HG03378 (cell line): ENCODE measurements at regions not wholly inside any gene's neighbourhood (a gene's known extent, or its start where the extent isn't known, plus 50 kb on each side); places are given as distances from the start of the nearest gene placed in this dataset.
"Not testable (repeated sequence)": the region's sequence is repeated elsewhere in the genome, so short reads cannot be mapped to it uniquely, and the experiment has no call there.

ENCODE experiments used
- ATAC-seq: cut with Tn5 transposase; IDR thresholded peaks from one replicate; pipeline ENCODE4 v1.9.1; 2021; ENCODE audit warnings: mild to moderate bottlenecking, moderate library complexity; ENCODE audit not compliant: unreplicated experiment

DNA sequence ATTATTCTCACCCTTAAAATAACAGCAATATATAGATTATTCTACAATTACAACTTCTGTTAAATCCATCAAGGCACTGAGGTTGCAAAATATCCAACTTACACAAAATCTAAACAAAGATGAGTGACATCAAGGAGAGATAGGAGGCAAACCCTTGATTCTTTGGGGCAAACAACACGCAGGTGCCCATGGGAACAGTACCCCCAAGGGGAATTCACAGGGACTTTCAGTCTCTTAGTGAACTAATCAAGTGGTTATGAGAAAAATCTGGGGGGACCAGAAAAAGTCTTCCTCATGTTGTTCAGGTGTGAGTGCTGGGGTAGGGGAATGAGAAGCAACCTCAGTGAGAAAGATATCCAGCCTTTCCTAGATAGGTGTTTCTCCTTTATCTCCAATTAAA, 1107.9 kb downstream of the PLA2G4A start:
- no peak for ATAC-seq

- ATAC-seq: peak; percentile 55
Observed at GRCh38 chr1:187938092-187938491, 1109.3 kb downstream of the PLA2G4A start.

- ATAC-seq: no peak
Observed at GRCh38 chr1:187942986-187943385, 1114.2 kb downstream of the PLA2G4A start.

DNA sequence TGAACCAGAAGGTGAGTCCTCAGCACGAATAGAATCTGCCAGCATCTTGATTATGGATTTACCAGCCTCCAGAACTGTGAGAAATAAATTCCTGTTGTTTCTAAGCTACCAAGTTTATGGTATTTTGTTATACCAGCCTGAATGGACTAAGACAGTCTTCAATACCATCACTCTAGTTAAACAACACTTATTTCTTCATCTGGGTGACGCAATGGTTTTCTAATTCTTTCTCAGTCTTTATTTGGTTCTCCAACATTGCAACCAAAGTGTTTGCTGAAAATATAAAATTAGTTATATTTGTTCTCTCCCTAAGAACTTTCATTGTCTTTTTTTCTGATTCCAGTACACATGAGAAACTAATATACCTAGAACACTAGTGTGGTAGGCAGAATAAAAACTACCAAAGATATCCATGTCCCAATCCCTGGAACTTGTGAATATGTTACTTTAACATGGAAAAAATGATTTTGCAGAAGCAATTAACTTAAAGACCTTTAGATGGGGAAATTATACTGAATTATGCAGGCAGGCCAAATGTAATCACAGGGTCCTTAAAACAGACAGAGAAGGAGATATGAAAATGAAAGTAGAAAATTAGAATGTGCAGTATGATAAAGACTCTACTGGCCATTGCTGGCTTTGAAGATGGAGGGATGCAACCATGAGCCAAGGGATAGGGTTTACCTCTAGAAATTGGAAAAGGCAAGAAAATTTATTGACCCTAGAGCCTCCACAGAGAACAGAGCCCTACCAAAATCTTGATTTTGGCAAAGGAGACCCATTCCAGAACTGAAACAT, 1115.1 kb downstream of the PLA2G4A start:
- ATAC-seq: no peak

- ATAC-seq: not testable (repeated sequence)
Observed at GRCh38 chr1:187946661-187947060, 1117.9 kb downstream of the PLA2G4A start.

- no peak for ATAC-seq
Observed at GRCh38 chr1:187947359-187947758, 1118.6 kb downstream of the PLA2G4A start.

GRCh38 chr1:187948170-187948794, 1119.5 kb downstream of the PLA2G4A start:
- no peak for ATAC-seq

GRCh38 chr1:187949567-187949966, 1120.8 kb downstream of the PLA2G4A start:
- no peak for ATAC-seq

DNA sequence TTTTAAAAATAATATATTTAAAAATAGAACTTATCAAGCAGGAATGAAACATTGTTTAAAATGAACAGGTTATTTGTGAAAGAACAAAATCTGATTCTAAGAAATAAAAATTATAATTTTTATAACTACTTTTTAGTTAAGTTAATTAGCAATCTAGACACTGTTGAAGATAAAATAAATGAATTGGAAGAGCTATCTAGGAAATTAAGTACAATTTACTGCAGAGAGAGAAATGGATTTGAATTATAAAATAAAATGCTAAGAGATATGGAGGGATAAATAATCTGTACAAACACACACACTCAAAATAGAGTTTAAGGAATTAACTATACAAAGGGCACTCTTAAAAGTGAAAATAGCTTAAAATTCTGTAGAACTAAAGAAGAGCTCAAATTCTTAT, 1123.1 kb downstream of the PLA2G4A start:
- ATAC-seq: no peak

GRCh38 chr1:187952446-187952845, 1123.7 kb downstream of the PLA2G4A start:
- ATAC-seq: no peak

DNA sequence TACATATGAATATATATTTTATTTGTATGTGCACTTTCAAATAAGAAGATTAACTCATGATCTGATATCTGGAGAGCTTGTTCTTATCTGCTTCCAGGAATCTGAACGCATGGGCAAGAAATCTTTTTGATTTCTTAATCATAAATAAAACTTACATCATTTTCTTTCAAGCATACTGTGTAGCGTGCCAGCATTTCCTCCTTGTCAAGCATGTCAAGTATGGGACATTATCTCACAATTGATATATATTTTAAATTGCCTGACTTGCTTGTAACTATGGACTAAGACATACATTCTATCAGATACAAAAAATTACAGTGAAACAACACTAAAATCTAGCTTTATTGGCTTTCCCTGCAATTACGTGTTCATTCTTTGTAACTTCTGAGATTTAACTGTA, 1128.2 kb downstream of the PLA2G4A start:
- no peak for ATAC-seq

GRCh38 chr1:187958207-187958606, 1129.5 kb downstream of the PLA2G4A start:
- ATAC-seq: no peak

GRCh38 chr1:187959062-187959461, 1130.3 kb downstream of the PLA2G4A start:
- no peak for ATAC-seq

DNA sequence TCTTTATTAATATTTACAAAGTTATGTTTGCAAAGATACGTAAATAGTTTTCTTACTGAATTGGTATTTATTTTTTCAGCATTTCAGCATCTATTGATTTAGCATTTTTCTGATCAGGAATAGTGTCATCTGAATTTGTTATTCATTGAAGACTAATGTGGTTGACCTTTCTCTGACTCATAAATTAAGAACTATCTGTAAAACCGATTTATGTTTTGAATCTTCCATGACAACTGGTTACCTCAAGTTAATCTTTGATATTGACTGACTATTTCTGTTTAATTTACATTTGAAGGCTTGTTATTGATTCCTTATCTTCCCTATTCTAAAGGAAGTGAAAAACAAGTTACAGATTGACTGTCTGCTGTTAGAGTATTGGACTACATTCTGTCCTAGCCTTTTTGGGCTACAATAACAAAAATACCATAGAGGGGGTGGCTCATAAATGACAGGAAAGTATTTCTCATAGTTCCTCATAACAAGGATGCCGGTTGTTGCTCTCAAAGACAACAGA, 1131.4 kb downstream of the PLA2G4A start:
- ATAC-seq: no peak

DNA sequence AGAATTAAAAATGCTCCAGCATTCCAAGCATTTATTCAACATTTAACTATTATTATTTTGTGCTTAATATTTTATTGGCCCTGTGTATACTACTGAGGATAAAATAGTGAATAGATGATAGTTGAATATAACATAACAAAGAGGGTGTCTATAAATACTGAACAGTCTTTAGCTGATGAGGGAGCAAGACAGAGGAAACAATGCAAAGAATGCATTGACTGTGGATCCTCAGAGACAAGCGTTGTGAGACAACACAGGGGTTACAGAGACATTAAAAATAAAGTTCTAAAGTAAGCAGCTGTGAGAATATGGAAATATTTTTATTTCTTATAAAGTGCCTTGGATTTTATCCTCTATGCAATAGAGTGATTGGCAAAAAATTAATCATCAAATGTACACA, 1133.1 kb downstream of the PLA2G4A start:
- ATAC-seq: no peak

DNA sequence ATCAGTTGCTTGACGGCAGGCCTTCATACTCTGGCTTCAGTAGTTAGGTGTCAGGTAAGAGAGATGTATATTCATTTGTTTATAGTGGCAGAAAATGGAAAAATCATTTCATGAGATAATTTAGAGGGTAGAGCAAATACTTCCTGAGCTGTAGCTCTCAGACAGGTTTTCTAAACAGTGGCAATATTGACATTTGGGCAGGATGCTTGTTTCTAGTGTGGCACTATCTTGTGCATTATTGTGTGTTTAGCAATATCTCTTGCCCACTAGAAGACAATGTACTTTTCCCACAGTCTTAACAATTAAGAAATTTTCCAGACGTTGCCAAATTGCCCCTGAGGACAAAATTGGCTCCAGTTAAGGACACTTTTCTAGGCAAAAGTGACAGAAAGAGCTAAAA, 1143.1 kb downstream of the PLA2G4A start:
- ATAC-seq: no peak

DNA sequence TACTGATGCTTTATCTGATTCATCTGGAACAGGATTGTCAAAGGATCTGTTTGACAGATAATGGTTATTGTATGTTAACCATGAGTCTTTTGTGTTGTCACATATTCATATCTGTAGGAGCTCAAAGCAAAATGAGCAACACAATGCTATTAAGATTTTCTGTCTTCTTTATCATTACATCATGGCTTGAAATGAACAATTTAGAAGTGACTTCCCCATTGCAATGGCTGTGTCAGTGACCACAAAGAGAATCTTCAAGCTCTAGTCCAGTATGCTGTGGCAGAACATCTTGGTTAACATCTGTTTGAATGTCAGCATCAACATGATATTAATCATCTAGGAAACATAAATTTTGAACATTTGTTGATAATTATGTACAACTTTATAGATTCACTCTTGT, 1148.5 kb downstream of the PLA2G4A start:
- no peak for ATAC-seq

GRCh38 chr1:187985145-187985896, 1156.6 kb downstream of the PLA2G4A start:
- ATAC-seq: peak; percentile 36

GRCh38 chr1:187985897-187986654, 1157.3 kb downstream of the PLA2G4A start:
- peak; percentile 91 for ATAC-seq

- ATAC-seq: peak; percentile 30
Observed at GRCh38 chr1:187987236-187987776, 1158.6 kb downstream of the PLA2G4A start.

GRCh38 chr1:187991944-187992343, 1163.2 kb downstream of the PLA2G4A start:
- no peak for ATAC-seq
